ENCODE measurements at regions not wholly inside any gene's neighbourhood (a gene's known extent, or its start where the extent isn't known, plus 50 kb on each side); places are given as distances from the start of the nearest gene placed in this dataset.

- Histone ChIP-seq H3K18ac (ENCODE audit: insufficient read length, low read depth, low read length) (no peak overlapping the region), H2BK20ac (ENCODE audit: low read depth, low read length, poor library complexity, severe bottlenecking) (no peak overlapping the region), H4K5ac (ENCODE audit: insufficient read length, low read depth, low read length) (no peak overlapping the region), H2BK15ac (ENCODE audit: low read depth, low read length) (no peak overlapping the region), H2AK5ac (ENCODE audit: insufficient read length, low read length) (no peak overlapping the region), H2AFZ (ENCODE audit: low read length) (no peak overlapping the region), H3K9ac (ENCODE audit: extremely low read depth, insufficient read length, low read length) (no peak overlapping the region), H3K27ac (ENCODE audit: insufficient read length, low read depth, low read length) (no peak overlapping the region), H4K8ac (replicated peaks; ENCODE audit: insufficient read length, low read depth, low read length) (no peak overlapping the region), H2BK12ac (ENCODE audit: insufficient read length, low read depth, low read length) (no peak overlapping the region), H2BK5ac (ENCODE audit: insufficient read length, low read length) (no peak overlapping the region), H2BK120ac (ENCODE audit: low read depth, low read length, poor library complexity, severe bottlenecking) (no peak overlapping the region), H3K14ac (ENCODE audit: insufficient read depth, low read length) (no peak overlapping the region), H3T11ph (ENCODE audit: low read length) (no peak overlapping the region), H4K20me1 (ENCODE audit: control insufficient read depth, insufficient read depth, insufficient read length) (no peaks in the 10 kb centered on the region), H4K91ac (ENCODE audit: insufficient read length, low read depth, low read length) (no peak overlapping the region), H3K56ac (ENCODE audit: insufficient read length, low read depth, low read length) (no peak overlapping the region), H3K27me3 (ENCODE audit: insufficient read depth, low read length) (no peaks in the 10 kb centered on the region), H3K4ac (ENCODE audit: low read depth, low read length) (no peak overlapping the region), H3K4me2 (ENCODE audit: insufficient read depth, insufficient read length, low read length) (no peak overlapping the region), H3K23me2 (ENCODE audit: insufficient read length, low read depth, low read length, poor library complexity, severe bottlenecking) (no peaks in the 10 kb centered on the region), H3K79me2 (ENCODE audit: insufficient read depth, low read length) (no peaks in the 10 kb centered on the region), H3K79me1 (ENCODE audit: insufficient read depth, low read depth, low read length, poor library complexity, severe bottlenecking) (no peaks in the 10 kb centered on the region), H3K23ac (ENCODE audit: insufficient read length, low read depth, low read length) (no peak overlapping the region), H3K9me3 (ENCODE audit: control insufficient read depth, low read depth, low read length) (peaks cover 8% of the 10 kb centered on the region), H3K4me1 (ENCODE audit: insufficient read depth, low read length) (no peaks in the 10 kb centered on the region)
- Mint-ChIP-seq H3K4me3 (no peak overlapping the region), H3K27me3 (ENCODE audit: low read depth) (peaks cover 15% of the 10 kb centered on the region), H3K4me1 (peaks cover 9 to 15% of the 10 kb centered on the region in 2 experiments), H3K27ac (no peak overlapping the region), H3K36me3 (ENCODE audit: insufficient read depth in 1 of 3, low read depth in 3 of 3) (peaks cover 9 to 28% (median 14%) of the 10 kb centered on the region in 3 experiments), H3K9me3 (peaks cover 27 to 32% of the 10 kb centered on the region in 2 experiments)
- WGBS (ENCODE audit: extremely low coverage, insufficient read length, low lambda C conversion rate) = no CpG with 5 or more reads among the region's 20 CpGs
- DNase-seq = no peak
- TF ChIP-seq CTCF (conservative IDR thresholded peaks at IDR 0.05) = no peak
Measured at GRCh38 chr13:111485491-111486250, 165.2 kb downstream of the TEX29 start.
